SU-DHL-6 (cell line): ENCODE measurements at regions not wholly inside any gene's neighbourhood (a gene's known extent, or its start where the extent isn't known, plus 50 kb on each side); places are given as distances from the start of the nearest gene placed in this dataset.

Experiments
- H2AFZ ChIP-seq: fragments of 200-600 bp; sonication (generic); 2 replicates; pipeline ENCODE4 v1.6.1; 2014; ENCODE audit warnings: low read depth, mild to moderate bottlenecking, moderate library complexity, mixed read lengths, antibody characterized with exemption, low read length; ENCODE audit not compliant: severe bottlenecking
- H3F3A ChIP-seq: fragments of 200-600 bp; shearing (Covaris generic); 2 replicates; pipeline ENCODE4 v1.6.0; 2016; ENCODE audit warnings: antibody characterized with exemption, mild to moderate bottlenecking; ENCODE audit not compliant: insufficient read depth
- H3K27ac ChIP-seq: fragments of 200-600 bp; sonication (generic); 2 replicates; pipeline ENCODE4 v1.5.1; 2016; ENCODE audit warnings: low read depth, mild to moderate bottlenecking, low read length, moderate library complexity, mixed read lengths
- H3K27me3 ChIP-seq: fragments of 200-600 bp; sonication (generic), shearing (Covaris generic); 2 replicates; pipeline ENCODE4 v1.6.0; 2014; ENCODE audit warnings: mild to moderate bottlenecking, low read length
- H3K36me3 ChIP-seq: fragments of 200-600 bp; sonication (generic); 2 replicates; pipeline ENCODE4 v1.6.1; 2014; ENCODE audit warnings: mild to moderate bottlenecking, low read length, mixed read lengths
- H3K4me2 ChIP-seq: fragments of 300-600, 200-600 bp; shearing (Covaris generic), sonication (generic); 2 replicates; pipeline ENCODE4 v1.6.0; 2014; ENCODE audit warnings: low read length, low read depth, mild to moderate bottlenecking; ENCODE audit not compliant: poor library complexity, severe bottlenecking
- H3K4me3 ChIP-seq: fragments of 200-600 bp; sonication (generic); 2 replicates; pipeline ENCODE4 v1.5.1; 2014; ENCODE audit warnings: antibody characterized with exemption, low read length, mild to moderate bottlenecking, mixed read lengths; ENCODE audit not compliant: insufficient read depth, poor library complexity, severe bottlenecking
- H3K79me2 ChIP-seq: fragments of 200-600 bp; sonication (generic); 2 replicates; pipeline ENCODE4 v1.6.1; 2014; ENCODE audit warnings: mild to moderate bottlenecking, low read length, moderate library complexity; ENCODE audit not compliant: insufficient read depth
- H3K9ac ChIP-seq: fragments of 200-600 bp; sonication (generic); 2 replicates; pipeline ENCODE4 v1.7.0; 2014; ENCODE audit warnings: mild to moderate bottlenecking, low read length
- H3K9me2 ChIP-seq: fragments of 200-600 bp; sonication (generic); replicated peaks from 2 replicates; pipeline ENCODE4 v1.6.1; 2014; ENCODE audit warnings: low read length; ENCODE audit not compliant: insufficient read depth
- H3K9me3 ChIP-seq: fragments of 200-600 bp; sonication (generic); 2 replicates; pipeline ENCODE4 v1.6.1; 2014; ENCODE audit warnings: low read length, mixed read lengths; ENCODE audit not compliant: insufficient read depth
- H4K20me1 ChIP-seq: fragments of 200-600 bp; sonication (generic); 2 replicates; pipeline ENCODE4 v1.6.1; 2014; ENCODE audit warnings: low read depth, mild to moderate bottlenecking, antibody characterized with exemption, low read length, moderate library complexity, mixed read lengths
- EZH2phosphoT487 ChIP-seq: fragments of 200-600 bp; sonication (generic), shearing (Covaris generic); conservative IDR thresholded peaks from 2 replicates; pipeline ENCODE4 v1.6.1; 2018; ENCODE audit warnings: mild to moderate bottlenecking, antibody characterized with exemption, low read length, moderate library complexity, mixed read lengths
- TF ChIP-seq, protein P1 (sequence below): fragments of 200-600 bp; sonication (generic); IDR thresholded peaks from one replicate; pipeline ENCODE4 v1.5.1; 2017; ENCODE audit warnings: antibody characterized with exemption, mild to moderate bottlenecking, low read length, moderate library complexity; ENCODE audit not compliant: insufficient read depth, poor library complexity, severe bottlenecking

DNA sequence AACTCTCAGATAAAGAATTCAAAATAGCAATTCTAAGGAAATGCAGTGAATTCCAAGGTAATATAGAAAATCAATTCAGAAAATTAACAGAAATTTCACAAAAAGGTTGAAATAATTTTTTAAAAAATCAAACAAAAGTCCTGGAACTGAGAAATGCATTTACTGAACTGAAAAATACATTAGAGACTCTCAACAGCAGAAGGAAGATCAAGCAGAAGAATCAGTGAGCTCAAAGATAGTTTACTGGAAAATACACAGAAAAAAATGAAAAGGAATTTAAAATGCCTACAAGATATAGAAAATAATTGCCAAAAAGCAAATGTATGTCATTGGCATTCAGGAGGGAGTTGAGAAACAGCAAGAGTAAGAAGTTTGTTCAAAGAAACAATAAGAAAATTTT is 107.3 kb downstream of the BUD13 start:
- no peaks in the 10 kb centered on the region for H3F3A ChIP-seq
- H3K36me3 ChIP-seq = no peaks in the 10 kb centered on the region
- H3K27me3 ChIP-seq = no peaks in the 10 kb centered on the region
- H3K9me2 ChIP-seq = no peaks in the 10 kb centered on the region
- no peak overlapping the region for H3K9ac ChIP-seq
- H3K79me2 ChIP-seq = no peaks in the 10 kb centered on the region
- TF ChIP-seq, protein P1, sequence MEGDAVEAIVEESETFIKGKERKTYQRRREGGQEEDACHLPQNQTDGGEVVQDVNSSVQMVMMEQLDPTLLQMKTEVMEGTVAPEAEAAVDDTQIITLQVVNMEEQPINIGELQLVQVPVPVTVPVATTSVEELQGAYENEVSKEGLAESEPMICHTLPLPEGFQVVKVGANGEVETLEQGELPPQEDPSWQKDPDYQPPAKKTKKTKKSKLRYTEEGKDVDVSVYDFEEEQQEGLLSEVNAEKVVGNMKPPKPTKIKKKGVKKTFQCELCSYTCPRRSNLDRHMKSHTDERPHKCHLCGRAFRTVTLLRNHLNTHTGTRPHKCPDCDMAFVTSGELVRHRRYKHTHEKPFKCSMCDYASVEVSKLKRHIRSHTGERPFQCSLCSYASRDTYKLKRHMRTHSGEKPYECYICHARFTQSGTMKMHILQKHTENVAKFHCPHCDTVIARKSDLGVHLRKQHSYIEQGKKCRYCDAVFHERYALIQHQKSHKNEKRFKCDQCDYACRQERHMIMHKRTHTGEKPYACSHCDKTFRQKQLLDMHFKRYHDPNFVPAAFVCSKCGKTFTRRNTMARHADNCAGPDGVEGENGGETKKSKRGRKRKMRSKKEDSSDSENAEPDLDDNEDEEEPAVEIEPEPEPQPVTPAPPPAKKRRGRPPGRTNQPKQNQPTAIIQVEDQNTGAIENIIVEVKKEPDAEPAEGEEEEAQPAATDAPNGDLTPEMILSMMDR = no peak
- no peak for TF ChIP-seq EZH2phosphoT487
- no peaks in the 10 kb centered on the region for H3K9me3 ChIP-seq
- H3K27ac ChIP-seq = no peak overlapping the region
- no peak overlapping the region for H2AFZ ChIP-seq
- H3K4me2 ChIP-seq = no peak overlapping the region
- H4K20me1 ChIP-seq = no peaks in the 10 kb centered on the region
- no peak overlapping the region for H3K4me3 ChIP-seq

DNA sequence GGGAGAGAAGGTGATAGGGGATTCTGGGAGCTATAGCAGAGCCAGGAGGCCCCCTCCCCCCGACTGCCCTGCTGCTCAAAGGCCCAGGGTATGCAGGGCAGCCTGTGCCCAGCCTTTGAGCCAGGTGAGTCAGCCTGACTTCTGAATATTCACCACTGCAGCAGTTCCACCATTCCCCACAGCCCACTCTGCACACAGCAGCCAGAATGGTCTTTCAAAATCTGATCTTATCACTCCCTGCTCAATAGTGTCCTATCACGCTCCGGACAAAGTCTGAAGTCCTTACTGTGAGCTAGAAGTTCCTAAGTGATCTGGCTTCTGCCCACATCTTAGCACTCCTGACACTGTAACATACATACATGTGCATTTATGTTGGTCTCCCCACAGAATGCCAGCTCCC is 111.7 kb downstream of the BUD13 start:
- Histone ChIP-seq H3F3A (no peaks in the 10 kb centered on the region), H3K9me2 (no peaks in the 10 kb centered on the region), H4K20me1 (no peaks in the 10 kb centered on the region), H3K9me3 (no peaks in the 10 kb centered on the region), H3K36me3 (no peaks in the 10 kb centered on the region), H2AFZ (no peak overlapping the region), H3K4me3 (no peak overlapping the region), H3K79me2 (no peaks in the 10 kb centered on the region), H3K27me3 (no peaks in the 10 kb centered on the region), H3K9ac (no peak overlapping the region), H3K27ac (no peak overlapping the region), H3K4me2 (no peak overlapping the region)
- TF ChIP-seq, protein P1 = no peak
- no peak for TF ChIP-seq EZH2phosphoT487

DNA sequence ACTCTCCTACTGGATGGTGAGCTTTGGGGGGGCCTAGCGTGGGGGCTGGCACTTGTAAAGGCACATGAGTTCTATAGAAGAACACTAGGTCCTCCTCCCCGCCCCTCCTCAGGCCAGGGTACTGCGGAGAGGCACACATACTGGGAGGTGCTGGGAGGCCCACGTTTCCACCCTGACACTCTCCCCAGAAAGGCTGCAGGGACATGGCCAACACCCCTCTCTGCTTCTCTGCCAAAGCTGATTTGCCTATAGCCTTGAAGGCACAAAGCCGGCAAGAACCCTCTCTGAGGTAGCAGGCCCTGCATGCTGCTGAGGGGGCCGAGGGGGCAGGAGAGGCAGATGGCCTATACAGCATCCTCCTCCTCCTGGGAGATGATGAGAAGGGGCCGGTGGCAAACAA is 112.8 kb downstream of the BUD13 start:
- Histone ChIP-seq H4K20me1 (no peaks in the 10 kb centered on the region), H3F3A (no peaks in the 10 kb centered on the region), H3K27ac (no peak overlapping the region), H3K36me3 (no peaks in the 10 kb centered on the region), H2AFZ (no peak overlapping the region), H3K9me3 (peaks cover 7% of the 10 kb centered on the region; the same call in 1 of the 2 replicates), H3K27me3 (no peaks in the 10 kb centered on the region), H3K9me2 (no peaks in the 10 kb centered on the region), H3K9ac (no peak overlapping the region), H3K4me3 (no peak overlapping the region), H3K79me2 (no peaks in the 10 kb centered on the region), H3K4me2 (no peak overlapping the region)
- no peak for TF ChIP-seq EZH2phosphoT487
- TF ChIP-seq, protein P1 = no peak
